ENCODE measurements at regions not wholly inside any gene's neighbourhood (a gene's known extent, or its start where the extent isn't known, plus 50 kb on each side); places are given as distances from the start of the nearest gene placed in this dataset.

GRCh38 chr16:48899500-48899899 is 289.5 kb upstream of the N4BP1 start:
- Histone ChIP-seq H3K9me3 (no peaks in the 10 kb centered on the region), H3K27ac (no peak overlapping the region), H3K27me3 (no peaks in the 10 kb centered on the region), H3K4me1 (no peaks in the 10 kb centered on the region), H3K36me3 (no peaks in the 10 kb centered on the region), H3K4me3 (no peak overlapping the region)
- DNase-seq, result no peak
- whole genome bisulfite sequencing, 2 donors (ENCODE audit: low coverage in 1 of 2), result 67 to 80% methylated on average over 1 of the region's 1 CpG
- TF ChIP-seq POLR2AphosphoS5 (IDR thresholded peaks at IDR 0.05) (no peak), POLR2A (IDR thresholded peaks at IDR 0.05) (no peak), CTCF (IDR thresholded peaks at IDR 0.05) (no peak), EP300 (IDR thresholded peaks at IDR 0.05; ENCODE audit: low read depth) (no peak)
- intact Hi-C loops (cut with DNase I; ENCODE audit: low total_unique reads) (no loop called here), in situ Hi-C loops (cut with MboI; ENCODE audit: low pct_ligation_motif_present in 1 of 4, low pct_unique_long_range_greater_than_20kb in 1 of 4, low sequenced_read_pairs in 3 of 4) (no loop called here)

- Histone ChIP-seq H3K4me3 (no peak overlapping the region), H3K4me1 (no peaks in the 10 kb centered on the region), H3K27me3 (no peaks in the 10 kb centered on the region), H3K27ac (no peak overlapping the region), H3K36me3 (no peaks in the 10 kb centered on the region), H3K9me3 (no peaks in the 10 kb centered on the region)
- intact Hi-C loops (cut with DNase I; ENCODE audit: low total_unique reads) (no loop called here), in situ Hi-C loops (cut with MboI; ENCODE audit: low pct_ligation_motif_present in 1 of 4, low pct_unique_long_range_greater_than_20kb in 1 of 4, low sequenced_read_pairs in 3 of 4) (no loop called here)
- WGBS, 2 donors (ENCODE audit: low coverage in 1 of 2), result 55 to 57% methylated on average over 1 to 8 of the region's 8 CpGs
- TF ChIP-seq EP300 (IDR thresholded peaks at IDR 0.05; ENCODE audit: low read depth) (no peak), POLR2AphosphoS5 (IDR thresholded peaks at IDR 0.05) (no peak), POLR2A (IDR thresholded peaks at IDR 0.05) (no peak), CTCF (IDR thresholded peaks at IDR 0.05) (no peak)
- DNase-seq, result no peak
Observed at GRCh38 chr16:48897698-48898205, 287.8 kb upstream of the N4BP1 start.

GRCh38 chr16:48895142-48895541 is 285.2 kb upstream of the N4BP1 start:
- 0 to 36% methylated on average over 1 to 5 of the region's 5 CpGs for WGBS, 2 donors (ENCODE audit: low coverage in 1 of 2)
- no peaks in the 10 kb centered on the region for H3K9me3 ChIP-seq

GRCh38 chr16:48892893-48893292 is 282.9 kb upstream of the N4BP1 start:
- 94 to 100% methylated on average over 1 to 2 of the region's 2 CpGs for WGBS, 2 donors (ENCODE audit: low coverage in 1 of 2)
- in situ Hi-C loops (cut with MboI; ENCODE audit: low pct_ligation_motif_present in 1 of 4, low pct_unique_long_range_greater_than_20kb in 1 of 4, low sequenced_read_pairs in 3 of 4), result no loop called here

More at GRCh38 chr16:48895142-48895541, 285.2 kb upstream of the N4BP1 start:
- no peaks in the 10 kb centered on the region for H3K27me3 ChIP-seq
- no peak for DNase-seq
- H3K36me3 ChIP-seq, result no peaks in the 10 kb centered on the region
- intact Hi-C loops (cut with DNase I; ENCODE audit: low total_unique reads), result no loop called here
- in situ Hi-C loops (cut with MboI; ENCODE audit: low pct_ligation_motif_present in 1 of 4, low pct_unique_long_range_greater_than_20kb in 1 of 4, low sequenced_read_pairs in 3 of 4), result no loop called here
- H3K4me1 ChIP-seq, result no peaks in the 10 kb centered on the region
- no peak overlapping the region for H3K27ac ChIP-seq
- H3K4me3 ChIP-seq, result no peak overlapping the region
- TF ChIP-seq EP300 (IDR thresholded peaks at IDR 0.05; ENCODE audit: low read depth) (no peak), POLR2AphosphoS5 (IDR thresholded peaks at IDR 0.05) (no peak), POLR2A (IDR thresholded peaks at IDR 0.05) (no peak), CTCF (IDR thresholded peaks at IDR 0.05) (no peak)

More at GRCh38 chr16:48892893-48893292, 282.9 kb upstream of the N4BP1 start:
- Histone ChIP-seq H3K9me3 (no peaks in the 10 kb centered on the region), H3K4me3 (no peak overlapping the region), H3K36me3 (no peaks in the 10 kb centered on the region), H3K4me1 (no peaks in the 10 kb centered on the region), H3K27me3 (no peaks in the 10 kb centered on the region), H3K27ac (no peak overlapping the region)
- intact Hi-C loops (cut with DNase I; ENCODE audit: low total_unique reads), result no loop called here
- DNase-seq, result no peak
- no peak for TF ChIP-seq EP300 (IDR thresholded peaks at IDR 0.05; ENCODE audit: low read depth)
- TF ChIP-seq POLR2AphosphoS5 (IDR thresholded peaks at IDR 0.05), result no peak
- no peak for TF ChIP-seq POLR2A (IDR thresholded peaks at IDR 0.05)
- TF ChIP-seq CTCF (IDR thresholded peaks at IDR 0.05), result no peak
